Epithelial cell of esophagus (primary cell): ENCODE measurements at regions not wholly inside any gene's neighbourhood (a gene's known extent, or its start where the extent isn't known, plus 50 kb on each side); places are given as distances from the start of the nearest gene placed in this dataset.

Experiments used
- DNase-seq: peaks from one replicate; pipeline ENCODE4 v3.0.0; 2010; ENCODE audit warnings: low read depth
- H3K4me3 ChIP-seq: 2 replicates; pipeline ENCODE4 v1.5.1; 2011; ENCODE audit warnings: mild to moderate bottlenecking, low read length, control low read depth
- TF ChIP-seq, protein P1 (sequence below): IDR thresholded peaks from 2 replicates; pipeline ENCODE4 v1.5.1; 2011; ENCODE audit warnings: low read depth, mild to moderate bottlenecking, low read length, control low read depth, inconsistent platforms; ENCODE audit not compliant: insufficient read depth; ENCODE audit errors: missing control alignments

- no peak for DNase-seq
- peak overlapping the region; percentile 1 for H3K4me3 ChIP-seq
- TF ChIP-seq, protein P1, sequence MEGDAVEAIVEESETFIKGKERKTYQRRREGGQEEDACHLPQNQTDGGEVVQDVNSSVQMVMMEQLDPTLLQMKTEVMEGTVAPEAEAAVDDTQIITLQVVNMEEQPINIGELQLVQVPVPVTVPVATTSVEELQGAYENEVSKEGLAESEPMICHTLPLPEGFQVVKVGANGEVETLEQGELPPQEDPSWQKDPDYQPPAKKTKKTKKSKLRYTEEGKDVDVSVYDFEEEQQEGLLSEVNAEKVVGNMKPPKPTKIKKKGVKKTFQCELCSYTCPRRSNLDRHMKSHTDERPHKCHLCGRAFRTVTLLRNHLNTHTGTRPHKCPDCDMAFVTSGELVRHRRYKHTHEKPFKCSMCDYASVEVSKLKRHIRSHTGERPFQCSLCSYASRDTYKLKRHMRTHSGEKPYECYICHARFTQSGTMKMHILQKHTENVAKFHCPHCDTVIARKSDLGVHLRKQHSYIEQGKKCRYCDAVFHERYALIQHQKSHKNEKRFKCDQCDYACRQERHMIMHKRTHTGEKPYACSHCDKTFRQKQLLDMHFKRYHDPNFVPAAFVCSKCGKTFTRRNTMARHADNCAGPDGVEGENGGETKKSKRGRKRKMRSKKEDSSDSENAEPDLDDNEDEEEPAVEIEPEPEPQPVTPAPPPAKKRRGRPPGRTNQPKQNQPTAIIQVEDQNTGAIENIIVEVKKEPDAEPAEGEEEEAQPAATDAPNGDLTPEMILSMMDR, result no peak
These were observed 93.1 kb upstream of the BCAR3 start for GRCh38 chr1:93774707-93775106.

DNA sequence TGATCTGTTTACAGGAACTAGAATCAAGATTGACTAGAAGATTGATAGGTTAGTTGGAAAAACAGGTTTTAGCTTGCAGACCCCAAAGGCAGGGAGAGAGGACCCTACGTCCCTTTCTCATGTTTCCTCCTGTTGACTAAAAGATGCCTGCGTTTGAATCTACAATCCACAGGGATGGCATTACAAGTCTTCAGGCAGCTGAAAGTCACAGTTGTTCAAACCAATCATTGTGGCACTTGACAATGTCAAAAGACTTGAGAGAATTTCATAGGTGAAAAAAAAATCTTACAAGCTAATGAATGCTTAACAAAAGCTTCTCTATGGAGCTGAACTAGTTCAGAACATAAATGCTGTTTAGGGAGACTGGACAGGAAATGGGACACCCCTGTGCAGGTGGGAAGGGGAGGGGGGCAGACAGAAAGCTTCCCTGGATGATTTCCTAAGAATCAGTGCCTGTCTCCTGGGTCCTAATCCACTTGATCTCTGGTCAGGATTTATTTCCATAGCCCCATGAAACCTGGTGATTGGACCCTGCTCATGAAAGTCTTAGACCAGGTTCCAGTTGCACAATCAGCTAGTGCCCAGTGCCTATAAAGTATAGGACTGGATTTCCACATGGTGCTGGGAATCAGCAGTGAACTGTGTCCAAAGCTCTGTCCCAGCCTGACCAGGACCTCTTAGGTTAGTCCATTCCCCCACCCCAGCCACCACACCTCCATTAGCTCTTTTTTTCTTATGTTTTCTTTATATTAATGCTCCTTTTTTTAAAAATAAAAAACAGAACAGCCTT lies 91.6 kb upstream of the BCAR3 start:
- H3K4me3 ChIP-seq, result no peak overlapping the region
- no peak for DNase-seq
- TF ChIP-seq, protein P1, result no peak

DNA sequence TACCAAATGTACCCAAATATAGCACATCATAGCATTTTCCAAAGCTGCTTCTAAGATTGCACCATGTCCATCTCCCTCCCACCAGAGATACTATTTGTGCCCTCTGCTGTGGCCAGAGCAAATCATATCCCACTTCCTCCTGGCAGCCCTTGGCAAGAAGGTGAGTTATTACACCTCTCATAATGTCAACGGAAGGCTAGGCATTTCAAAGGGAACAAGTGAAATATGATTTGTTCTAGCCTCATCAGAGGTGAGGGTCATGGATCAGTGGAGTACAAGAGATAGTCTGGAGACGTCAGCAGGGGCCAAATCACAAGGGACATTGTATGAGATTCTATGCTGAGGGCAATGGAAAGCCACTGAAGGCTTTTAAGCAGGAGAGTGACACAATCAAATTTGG lies 90.2 kb upstream of the BCAR3 start:
- TF ChIP-seq, protein P1, result no peak
- no peak for DNase-seq
- no peak overlapping the region for H3K4me3 ChIP-seq

DNA sequence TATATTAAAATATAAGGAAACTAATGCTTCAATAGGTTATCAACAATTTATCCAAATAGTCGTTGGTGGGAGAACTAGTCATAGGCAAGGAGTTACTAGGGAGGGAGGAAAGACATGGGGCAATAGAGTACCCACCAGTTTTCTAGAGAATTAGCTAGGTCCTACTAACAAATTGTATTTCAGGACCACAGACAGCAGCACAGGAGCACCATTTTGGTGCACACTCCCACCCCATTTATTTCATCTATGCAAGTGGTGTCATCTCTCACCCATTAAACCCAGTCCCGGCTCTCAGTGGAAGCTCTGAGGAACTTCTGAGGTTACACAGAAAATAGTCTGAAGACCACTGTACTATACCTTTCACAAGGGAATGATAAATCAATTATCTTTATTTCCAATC lies 89.0 kb upstream of the BCAR3 start:
- DNase-seq, result peak; percentile 30
- TF ChIP-seq, protein P1, result no peak
- H3K4me3 ChIP-seq, result no peak overlapping the region

DNA sequence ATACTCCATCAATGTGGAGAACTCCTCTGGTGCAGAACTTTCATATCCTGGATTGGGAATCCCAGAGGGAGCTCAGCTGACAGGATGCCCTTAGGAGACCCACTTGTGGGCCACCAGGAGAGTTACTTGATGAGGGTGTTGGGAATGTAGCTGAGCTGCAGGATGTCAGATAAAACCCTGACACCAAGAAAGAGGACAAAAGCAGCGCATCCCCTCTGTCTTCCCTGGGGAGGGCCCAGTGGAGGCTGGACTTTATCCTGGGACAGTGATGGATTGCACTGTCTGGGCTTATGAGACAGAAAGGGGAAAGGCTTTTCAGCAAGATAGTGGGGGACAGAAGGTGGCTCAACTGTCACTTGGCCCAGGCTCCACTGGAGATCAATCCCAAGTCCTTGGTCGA lies 88.1 kb upstream of the BCAR3 start:
- TF ChIP-seq, protein P1, result no peak
- H3K4me3 ChIP-seq, result no peak overlapping the region
- DNase-seq, result no peak

- TF ChIP-seq, protein P1, result no peak
- DNase-seq, result no peak
- no peak overlapping the region for H3K4me3 ChIP-seq
These were observed 86.8 kb upstream of the BCAR3 start for GRCh38 chr1:93768380-93768863.

DNA sequence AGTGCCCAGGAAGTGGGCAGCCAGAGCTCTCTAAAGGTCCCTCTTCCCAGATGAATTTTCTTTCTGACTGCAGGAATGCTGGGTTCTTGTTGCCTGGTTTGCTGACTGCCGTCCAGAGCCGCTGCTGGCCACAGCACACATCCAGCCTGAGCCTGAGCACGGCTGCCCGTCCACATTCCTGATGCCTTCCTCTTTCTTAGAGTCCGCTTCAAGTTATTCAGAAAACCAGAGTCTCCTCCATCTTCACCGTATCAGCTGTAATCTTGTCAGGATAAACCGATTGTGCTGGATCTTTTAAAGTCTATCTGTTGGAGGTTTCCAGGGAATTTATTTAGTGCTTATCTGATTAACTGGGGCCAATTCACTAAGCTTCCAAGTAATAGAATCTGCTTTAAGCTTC lies 84.8 kb upstream of the BCAR3 start:
- H3K4me3 ChIP-seq, result no peak overlapping the region
- TF ChIP-seq, protein P1, result no peak
- DNase-seq, result no peak
